GM12892 (cell line): ENCODE measurements at regions not wholly inside any gene's neighbourhood (a gene's known extent, or its start where the extent isn't known, plus 50 kb on each side); places are given as distances from the start of the nearest gene placed in this dataset.
"Not testable (repeated sequence)": the region's sequence is repeated elsewhere in the genome, so short reads cannot be mapped to it uniquely, and the experiment has no call there.

Experiments
- DNase-seq: peaks from one replicate; pipeline ENCODE4 v3.0.0; 2011; ENCODE audit not compliant: insufficient read length
- FAIRE-seq: peaks from 2 replicates; lab custom pipeline; 2011; peaks lifted over from hg19 to GRCh38; lab: Jason Lieb, UNC
- POLR2A ChIP-seq: IDR thresholded peaks from 2 replicates; pipeline ENCODE4 v1.6.1; 2011; ENCODE audit warnings: low read depth, low read length, control low read depth
- POLR2AphosphoS5 ChIP-seq: IDR thresholded peaks from 2 replicates; pipeline ENCODE4 v1.6.1; 2011; ENCODE audit warnings: low read depth, low read length, control low read depth
- TAF1 ChIP-seq: IDR thresholded peaks from 2 replicates; pipeline ENCODE4 v1.6.1; 2011; ENCODE audit warnings: low read depth, mild to moderate bottlenecking, control low read depth, low read length, borderline replicate concordance

GRCh38 chr22:40094485-40094884, 83.2 kb upstream of the TNRC6B start:
- FAIRE-seq = peak; percentile 80
- DNase-seq = no peak
- TF ChIP-seq POLR2A = no peak
- no peak for TF ChIP-seq TAF1
- TF ChIP-seq POLR2AphosphoS5 = no peak

GRCh38 chr22:40099887-40100286, 77.8 kb upstream of the TNRC6B start:
- not testable (repeated sequence) for FAIRE-seq

GRCh38 chr22:40105755-40106154, 72.0 kb upstream of the TNRC6B start:
- DNase-seq (no peak), FAIRE-seq (no peak)
- TF ChIP-seq POLR2A (no peak), TAF1 (no peak), POLR2AphosphoS5 (no peak)

More at GRCh38 chr22:40099887-40100286, 77.8 kb upstream of the TNRC6B start:
- DNase-seq = not testable (repeated sequence)

GRCh38 chr22:40107244-40107643, 70.5 kb upstream of the TNRC6B start:
- TF ChIP-seq TAF1 (no peak), POLR2A (no peak), POLR2AphosphoS5 (no peak)
- FAIRE-seq (peak; percentile 78), DNase-seq (no peak)

GRCh38 chr22:40107851-40108378, 69.8 kb upstream of the TNRC6B start:
- DNase-seq (no peak), FAIRE-seq (peak; percentile 85)

GRCh38 chr22:40108396-40108795, 69.3 kb upstream of the TNRC6B start:
- no peak for FAIRE-seq
- no peak for DNase-seq
- TF ChIP-seq POLR2AphosphoS5 = no peak
- no peak for TF ChIP-seq POLR2A
- TF ChIP-seq TAF1 = no peak

More at GRCh38 chr22:40107851-40108378, 69.8 kb upstream of the TNRC6B start:
- TF ChIP-seq POLR2AphosphoS5 (no peak), POLR2A (no peak), TAF1 (no peak)

GRCh38 chr22:40108926-40109325, 68.8 kb upstream of the TNRC6B start:
- FAIRE-seq, DNase-seq: not testable (repeated sequence)

- FAIRE-seq (no peak), DNase-seq (no peak)
- TF ChIP-seq POLR2A (no peak), POLR2AphosphoS5 (no peak), TAF1 (no peak)
Observed at GRCh38 chr22:40111451-40111850, 66.3 kb upstream of the TNRC6B start.

GRCh38 chr22:40112595-40112994, 65.1 kb upstream of the TNRC6B start:
- FAIRE-seq = no peak
- DNase-seq = no peak
- no peak for TF ChIP-seq TAF1
- TF ChIP-seq POLR2AphosphoS5 = no peak
- TF ChIP-seq POLR2A = no peak

- FAIRE-seq (no peak), DNase-seq (no peak)
- TF ChIP-seq POLR2A (no peak), TAF1 (no peak), POLR2AphosphoS5 (no peak)
Observed at GRCh38 chr22:40113696-40114095, 64.0 kb upstream of the TNRC6B start.

GRCh38 chr22:40114411-40114810, 63.3 kb upstream of the TNRC6B start:
- FAIRE-seq = no peak
- no peak for TF ChIP-seq POLR2A
- no peak for TF ChIP-seq POLR2AphosphoS5
- no peak for TF ChIP-seq TAF1

GRCh38 chr22:40116496-40117200, 61.1 kb upstream of the TNRC6B start:
- no peak for TF ChIP-seq TAF1
- TF ChIP-seq POLR2A = no peak
- no peak for TF ChIP-seq POLR2AphosphoS5
- no peak for DNase-seq

More at GRCh38 chr22:40114411-40114810, 63.3 kb upstream of the TNRC6B start:
- DNase-seq = no peak

More at GRCh38 chr22:40116496-40117200, 61.1 kb upstream of the TNRC6B start:
- FAIRE-seq = peak; percentile 27
